ENCODE measurements at regions not wholly inside any gene's neighbourhood (a gene's known extent, or its start where the extent isn't known, plus 50 kb on each side); places are given as distances from the start of the nearest gene placed in this dataset.

- Histone ChIP-seq H3K4me2 (ENCODE audit: insufficient read depth, low read length) (no peak overlapping the region), H2AFZ (ENCODE audit: low read length) (no peak overlapping the region), H3K4me1 (ENCODE audit: insufficient read depth, low read length) (no peaks in the 10 kb centered on the region), H3K36me3 (ENCODE audit: insufficient read depth, low read length) (no peaks in the 10 kb centered on the region), H3K9me3 (ENCODE audit: low read depth, low read length) (no peaks in the 10 kb centered on the region), H3K27ac (ENCODE audit: low read depth, low read length) (no peak overlapping the region), H3K27me3 (ENCODE audit: insufficient read depth, low read length) (no peaks in the 10 kb centered on the region), H3K4me3 (ENCODE audit: insufficient read depth, low read length) (no peak overlapping the region), H4K20me1 (ENCODE audit: insufficient read depth, low read length) (no peaks in the 10 kb centered on the region), H3K79me2 (ENCODE audit: insufficient read depth, low read length) (no peaks in the 10 kb centered on the region)
- TF ChIP-seq CTCF (IDR thresholded peaks at IDR 0.05; ENCODE audit: extremely low read depth, low read depth, low read length), result no peak
- no peak for DNase-seq (ENCODE audit: insufficient read length, low spot score, missing footprints)
Observed at GRCh38 chr17:53979991-53980390, 157.3 kb downstream of the KIF2B start.

GRCh38 chr17:53996131-53996530, 173.4 kb downstream of the KIF2B start:
- Histone ChIP-seq H3K4me1 (ENCODE audit: insufficient read depth, low read length) (no peaks in the 10 kb centered on the region), H4K20me1 (ENCODE audit: insufficient read depth, low read length) (no peaks in the 10 kb centered on the region), H3K27me3 (ENCODE audit: insufficient read depth, low read length) (no peaks in the 10 kb centered on the region), H3K36me3 (ENCODE audit: insufficient read depth, low read length) (no peaks in the 10 kb centered on the region), H3K4me3 (ENCODE audit: insufficient read depth, low read length) (no peak overlapping the region), H3K79me2 (ENCODE audit: insufficient read depth, low read length) (no peaks in the 10 kb centered on the region), H3K4me2 (ENCODE audit: insufficient read depth, low read length) (no peak overlapping the region), H3K27ac (ENCODE audit: low read depth, low read length) (no peak overlapping the region), H3K9me3 (ENCODE audit: low read depth, low read length) (no peaks in the 10 kb centered on the region), H2AFZ (ENCODE audit: low read length) (no peak overlapping the region)
- no peak for TF ChIP-seq CTCF (IDR thresholded peaks at IDR 0.05; ENCODE audit: extremely low read depth, low read depth, low read length)
- DNase-seq (ENCODE audit: insufficient read length, low spot score, missing footprints), result no peak

DNA sequence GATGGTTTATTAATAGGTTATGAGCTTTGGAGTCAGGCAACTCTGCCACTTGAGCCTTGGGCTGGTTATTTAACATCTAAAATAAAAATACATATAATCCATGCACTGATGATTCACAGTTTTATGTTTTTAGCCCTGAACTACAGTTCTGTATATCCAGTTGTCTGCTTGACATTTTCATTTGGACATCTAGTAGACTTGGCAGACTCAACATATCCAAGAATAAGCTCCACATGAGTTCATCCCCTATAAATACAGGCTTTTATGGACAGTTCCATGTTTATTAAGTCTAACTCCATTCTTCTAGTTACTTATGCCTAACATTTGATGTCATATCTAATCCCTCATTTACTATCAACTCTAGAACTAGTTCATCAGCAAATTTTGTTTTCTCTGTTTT, 174.2 kb downstream of the KIF2B start:
- Histone ChIP-seq H3K4me3 (ENCODE audit: insufficient read depth, low read length) (no peak overlapping the region), H2AFZ (ENCODE audit: low read length) (no peak overlapping the region), H3K4me1 (ENCODE audit: insufficient read depth, low read length) (no peaks in the 10 kb centered on the region), H3K9me3 (ENCODE audit: low read depth, low read length) (no peaks in the 10 kb centered on the region), H3K4me2 (ENCODE audit: insufficient read depth, low read length) (no peak overlapping the region), H3K36me3 (ENCODE audit: insufficient read depth, low read length) (no peaks in the 10 kb centered on the region), H3K79me2 (ENCODE audit: insufficient read depth, low read length) (no peaks in the 10 kb centered on the region), H3K27ac (ENCODE audit: low read depth, low read length) (no peak overlapping the region), H3K27me3 (ENCODE audit: insufficient read depth, low read length) (no peaks in the 10 kb centered on the region), H4K20me1 (ENCODE audit: insufficient read depth, low read length) (no peaks in the 10 kb centered on the region)
- no peak for DNase-seq (ENCODE audit: insufficient read length, low spot score, missing footprints)
- no peak for TF ChIP-seq CTCF (IDR thresholded peaks at IDR 0.05; ENCODE audit: extremely low read depth, low read depth, low read length)

- Histone ChIP-seq H3K36me3 (ENCODE audit: insufficient read depth, low read length) (no peaks in the 10 kb centered on the region), H3K4me2 (ENCODE audit: insufficient read depth, low read length) (no peak overlapping the region), H2AFZ (ENCODE audit: low read length) (no peak overlapping the region), H3K27ac (ENCODE audit: low read depth, low read length) (no peak overlapping the region), H4K20me1 (ENCODE audit: insufficient read depth, low read length) (no peaks in the 10 kb centered on the region), H3K27me3 (ENCODE audit: insufficient read depth, low read length) (no peaks in the 10 kb centered on the region), H3K4me1 (ENCODE audit: insufficient read depth, low read length) (no peaks in the 10 kb centered on the region), H3K4me3 (ENCODE audit: insufficient read depth, low read length) (no peak overlapping the region), H3K79me2 (ENCODE audit: insufficient read depth, low read length) (no peaks in the 10 kb centered on the region), H3K9me3 (ENCODE audit: low read depth, low read length) (peaks cover 4% of the 10 kb centered on the region)
- no peak for TF ChIP-seq CTCF (IDR thresholded peaks at IDR 0.05; ENCODE audit: extremely low read depth, low read depth, low read length)
- no peak for DNase-seq (ENCODE audit: insufficient read length, low spot score, missing footprints)
Observed at GRCh38 chr17:54007855-54008254, 185.1 kb downstream of the KIF2B start.

Measured in osteoblast (primary cell).